ENCODE measurements at regions not wholly inside any gene's neighbourhood (a gene's known extent, or its start where the extent isn't known, plus 50 kb on each side); places are given as distances from the start of the nearest gene placed in this dataset.
"Not testable (repeated sequence)": the region's sequence is repeated elsewhere in the genome, so short reads cannot be mapped to it uniquely, and the experiment has no call there.

GRCh38 chr10:93220296-93221170, 146.8 kb downstream of the CYP26A1 start:
- DNase-seq (ENCODE audit: low read depth in 3 of 3, low spot score in 2 of 3) = no peak

- no peak for DNase-seq (ENCODE audit: low read depth in 3 of 3, low spot score in 2 of 3)
These were observed 147.4 kb downstream of the CYP26A1 start for GRCh38 chr10:93221171-93221496.

GRCh38 chr10:93221521-93221920, 147.8 kb downstream of the CYP26A1 start:
- DNase-seq (ENCODE audit: low read depth in 3 of 3, low spot score in 2 of 3) = no peak

GRCh38 chr10:93222211-93222754, 148.6 kb downstream of the CYP26A1 start:
- no peak for DNase-seq (ENCODE audit: low read depth in 3 of 3, low spot score in 2 of 3)

- no peak for DNase-seq (ENCODE audit: low read depth in 3 of 3, low spot score in 2 of 3)
These were observed 149.2 kb downstream of the CYP26A1 start for GRCh38 chr10:93222876-93223275.

GRCh38 chr10:93223336-93223735, 149.6 kb downstream of the CYP26A1 start:
- no peak for DNase-seq (ENCODE audit: low read depth in 3 of 3, low spot score in 2 of 3)

- DNase-seq (ENCODE audit: low read depth in 3 of 3, low spot score in 2 of 3) = no peak
These were observed 150.5 kb downstream of the CYP26A1 start for GRCh38 chr10:93224005-93224779.

GRCh38 chr10:93225938-93226337, 152.2 kb downstream of the CYP26A1 start:
- DNase-seq (ENCODE audit: low read depth in 3 of 3, low spot score in 2 of 3) = no peak

- no peak for DNase-seq (ENCODE audit: low read depth in 3 of 3, low spot score in 2 of 3)
These were observed 152.9 kb downstream of the CYP26A1 start for GRCh38 chr10:93226619-93227018.

- DNase-seq (ENCODE audit: low read depth in 3 of 3, low spot score in 2 of 3) = not testable (repeated sequence)
These were observed 156.9 kb downstream of the CYP26A1 start for GRCh38 chr10:93230596-93230995.

- DNase-seq (ENCODE audit: low read depth in 3 of 3, low spot score in 2 of 3) = not testable (repeated sequence)
These were observed 158.5 kb downstream of the CYP26A1 start for GRCh38 chr10:93232159-93232558.

- not testable (repeated sequence) for DNase-seq (ENCODE audit: low read depth in 3 of 3, low spot score in 2 of 3)
These were observed 161.2 kb downstream of the CYP26A1 start for GRCh38 chr10:93234940-93235339.

- DNase-seq (ENCODE audit: low read depth in 3 of 3, low spot score in 2 of 3) = no peak
These were observed 162.0 kb downstream of the CYP26A1 start for GRCh38 chr10:93235686-93236085.

GRCh38 chr10:93236393-93237040, 162.8 kb downstream of the CYP26A1 start:
- DNase-seq (ENCODE audit: low read depth in 3 of 3, low spot score in 2 of 3) = no peak

- no peak for DNase-seq (ENCODE audit: low read depth in 3 of 3, low spot score in 2 of 3)
These were observed 171.5 kb downstream of the CYP26A1 start for GRCh38 chr10:93245147-93245546.

- peak; percentile 4 to 20 (median 15) for DNase-seq (ENCODE audit: low read depth in 3 of 3, low spot score in 2 of 3)
These were observed 172.1 kb downstream of the CYP26A1 start for GRCh38 chr10:93245779-93246178.

- no peak for DNase-seq (ENCODE audit: low read depth in 3 of 3, low spot score in 2 of 3)
These were observed 175.0 kb downstream of the CYP26A1 start for GRCh38 chr10:93248583-93249227.

GRCh38 chr10:93250010-93250409, 176.3 kb downstream of the CYP26A1 start:
- DNase-seq (ENCODE audit: low read depth in 3 of 3, low spot score in 2 of 3) = no peak

GRCh38 chr10:93254180-93254853, 180.6 kb downstream of the CYP26A1 start:
- DNase-seq (ENCODE audit: low read depth in 3 of 3, low spot score in 2 of 3) = no peak

GRCh38 chr10:93255546-93255945, 181.9 kb downstream of the CYP26A1 start:
- DNase-seq (ENCODE audit: low read depth in 3 of 3, low spot score in 2 of 3) = no peak
